ENCODE measurements at regions not wholly inside any gene's neighbourhood (a gene's known extent, or its start where the extent isn't known, plus 50 kb on each side); places are given as distances from the start of the nearest gene placed in this dataset.

DNA sequence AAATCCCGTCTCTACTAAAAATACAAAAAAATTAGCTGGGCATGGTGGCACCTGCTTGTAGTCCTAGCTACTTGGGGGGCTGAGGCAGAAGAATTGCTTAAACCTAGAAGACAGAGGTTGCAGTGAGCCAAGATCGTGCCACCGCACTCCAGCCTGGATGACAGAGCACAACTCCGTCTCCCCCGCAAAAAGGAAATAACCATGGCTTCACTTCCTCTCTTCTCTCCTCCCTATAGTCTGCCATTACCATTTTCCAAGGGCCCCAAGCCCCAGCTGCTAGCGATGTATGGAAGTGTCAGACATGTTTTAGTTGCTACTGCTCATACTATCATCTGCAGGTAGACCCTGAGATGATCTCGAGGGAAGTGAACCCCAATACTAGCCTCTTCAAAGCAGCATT, 177.3 kb upstream of the FAM9B start:
- intact Hi-C loops (cut with DNase I) = no loop called here
- no peaks in the 10 kb centered on the region for H3K36me3 ChIP-seq
- no peaks in the 10 kb centered on the region for H3K27me3 ChIP-seq
- TF ChIP-seq POLR2AphosphoS5 (IDR thresholded peaks at IDR 0.05) (no peak), POLR2A (IDR thresholded peaks at IDR 0.05) (no peak), EP300 (IDR thresholded peaks at IDR 0.05) (no peak)
- TF ChIP-seq, protein P1, sequence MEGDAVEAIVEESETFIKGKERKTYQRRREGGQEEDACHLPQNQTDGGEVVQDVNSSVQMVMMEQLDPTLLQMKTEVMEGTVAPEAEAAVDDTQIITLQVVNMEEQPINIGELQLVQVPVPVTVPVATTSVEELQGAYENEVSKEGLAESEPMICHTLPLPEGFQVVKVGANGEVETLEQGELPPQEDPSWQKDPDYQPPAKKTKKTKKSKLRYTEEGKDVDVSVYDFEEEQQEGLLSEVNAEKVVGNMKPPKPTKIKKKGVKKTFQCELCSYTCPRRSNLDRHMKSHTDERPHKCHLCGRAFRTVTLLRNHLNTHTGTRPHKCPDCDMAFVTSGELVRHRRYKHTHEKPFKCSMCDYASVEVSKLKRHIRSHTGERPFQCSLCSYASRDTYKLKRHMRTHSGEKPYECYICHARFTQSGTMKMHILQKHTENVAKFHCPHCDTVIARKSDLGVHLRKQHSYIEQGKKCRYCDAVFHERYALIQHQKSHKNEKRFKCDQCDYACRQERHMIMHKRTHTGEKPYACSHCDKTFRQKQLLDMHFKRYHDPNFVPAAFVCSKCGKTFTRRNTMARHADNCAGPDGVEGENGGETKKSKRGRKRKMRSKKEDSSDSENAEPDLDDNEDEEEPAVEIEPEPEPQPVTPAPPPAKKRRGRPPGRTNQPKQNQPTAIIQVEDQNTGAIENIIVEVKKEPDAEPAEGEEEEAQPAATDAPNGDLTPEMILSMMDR (IDR thresholded peaks at IDR 0.05) = no peak
- no peak for DNase-seq
- 92 to 93% methylated on average over 7 of the region's 7 CpGs for WGBS, 2 donors
- H3K4me1 ChIP-seq = no peaks in the 10 kb centered on the region
- no peaks in the 10 kb centered on the region for H3K9me3 ChIP-seq
- H3K27ac ChIP-seq = no peak overlapping the region
- H3K4me3 ChIP-seq = no peak overlapping the region

- H3K4me3 ChIP-seq = no peak overlapping the region
- TF ChIP-seq POLR2A (IDR thresholded peaks at IDR 0.05) (no peak), POLR2AphosphoS5 (IDR thresholded peaks at IDR 0.05) (peak; percentile 44 to 75 (median 67)), EP300 (IDR thresholded peaks at IDR 0.05) (peak in 1 of 4 donors; percentile 47)
- TF ChIP-seq, protein P1 (IDR thresholded peaks at IDR 0.05) = no peak
- H3K36me3 ChIP-seq = no peaks in the 10 kb centered on the region
- H3K27ac ChIP-seq = peak overlapping the region in 2 of 4 donors; percentile 23 to 29
- WGBS, 2 donors = 71% methylated on average over 5 of the region's 5 CpGs
- intact Hi-C loops (cut with DNase I) = loop anchor here (10.0 kb wide), 1 partner anchor 123 kb away; no protein-coding TSS in a partner anchor
- H3K9me3 ChIP-seq = no peaks in the 10 kb centered on the region
- H3K27me3 ChIP-seq = no peaks in the 10 kb centered on the region
- peaks cover 0 to 9% (median 0%) of the 10 kb centered on the region in 4 donors for H3K4me1 ChIP-seq
- DNase-seq = no peak
Observed at GRCh38 chrX:9221781-9222180, 187.9 kb upstream of the FAM9B start.

- peaks cover 0 to 9% (median 0%) of the 10 kb centered on the region in 4 donors for H3K4me1 ChIP-seq
- intact Hi-C loops (cut with DNase I) = loop anchor here (10.0 kb wide), 1 partner anchor 123 kb away; no protein-coding TSS in a partner anchor
- WGBS, 2 donors = 66 to 69% methylated on average over 9 of the region's 9 CpGs
- H3K4me3 ChIP-seq = no peak overlapping the region
- no peak for DNase-seq
- TF ChIP-seq POLR2AphosphoS5 (IDR thresholded peaks at IDR 0.05) (no peak), EP300 (IDR thresholded peaks at IDR 0.05) (no peak), POLR2A (IDR thresholded peaks at IDR 0.05) (no peak)
- TF ChIP-seq, protein P1 (IDR thresholded peaks at IDR 0.05) = no peak
- no peaks in the 10 kb centered on the region for H3K9me3 ChIP-seq
- no peaks in the 10 kb centered on the region for H3K27me3 ChIP-seq
- no peak overlapping the region for H3K27ac ChIP-seq
- H3K36me3 ChIP-seq = no peaks in the 10 kb centered on the region
Observed at GRCh38 chrX:9222299-9222698, 188.4 kb upstream of the FAM9B start.

DNA sequence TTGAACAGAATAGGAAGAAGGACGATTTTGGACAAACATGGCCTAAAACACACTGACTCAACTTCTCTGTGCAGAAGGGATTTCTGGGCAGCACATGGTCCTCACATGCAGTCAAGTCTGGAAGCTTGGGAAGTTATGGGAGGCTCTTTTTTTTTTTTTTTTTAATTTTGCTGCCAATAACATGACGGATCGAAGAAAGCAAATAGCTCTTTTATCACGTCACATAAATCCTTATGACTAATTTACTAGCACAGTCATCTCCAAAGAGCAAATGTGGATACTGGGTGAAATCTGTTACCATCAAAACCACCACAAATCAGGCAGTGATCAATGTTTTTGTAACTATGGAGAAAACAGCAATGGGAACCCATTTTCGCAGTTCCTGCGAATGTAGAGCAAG, 193.3 kb upstream of the FAM9B start:
- Histone ChIP-seq H3K4me3 (no peak overlapping the region), H3K4me1 (peaks cover 0 to 6% (median 0%) of the 10 kb centered on the region in 4 donors), H3K27me3 (no peaks in the 10 kb centered on the region), H3K27ac (no peak overlapping the region), H3K36me3 (no peaks in the 10 kb centered on the region), H3K9me3 (no peaks in the 10 kb centered on the region)
- 74 to 89% methylated on average over 6 of the region's 6 CpGs for WGBS, 2 donors
- TF ChIP-seq POLR2A (IDR thresholded peaks at IDR 0.05) (no peak), POLR2AphosphoS5 (IDR thresholded peaks at IDR 0.05) (no peak), EP300 (IDR thresholded peaks at IDR 0.05) (no peak)
- TF ChIP-seq, protein P1 (IDR thresholded peaks at IDR 0.05) = no peak
- intact Hi-C loops (cut with DNase I) = loop anchor here (10.0 kb wide), 1 partner anchor 118 kb away; no protein-coding TSS in a partner anchor
- no peak for DNase-seq

DNA sequence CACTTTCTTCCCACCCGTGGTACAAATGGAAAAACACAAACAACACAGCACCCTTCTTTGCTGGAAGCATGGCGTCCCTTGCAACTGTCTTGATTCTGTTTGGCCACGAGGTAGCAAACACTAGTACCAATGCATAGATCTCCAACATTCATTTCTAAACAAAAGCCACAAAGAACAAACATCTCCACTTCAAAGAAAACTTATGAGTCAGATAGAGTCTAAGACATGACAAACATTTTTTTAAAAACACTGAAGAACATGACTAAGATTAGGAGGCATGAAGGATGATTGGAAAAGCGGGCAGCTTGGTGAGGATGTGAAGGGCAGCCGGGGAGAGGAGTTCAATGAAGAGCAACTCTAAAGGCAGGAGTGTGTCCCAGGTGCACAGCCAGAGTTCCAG, 197.6 kb upstream of the FAM9B start:
- no peak overlapping the region for H3K27ac ChIP-seq
- 73 to 77% methylated on average over 5 of the region's 5 CpGs for WGBS, 2 donors
- H3K27me3 ChIP-seq = no peaks in the 10 kb centered on the region
- TF ChIP-seq EP300 (IDR thresholded peaks at IDR 0.05) (no peak), POLR2AphosphoS5 (IDR thresholded peaks at IDR 0.05) (no peak), POLR2A (IDR thresholded peaks at IDR 0.05) (no peak)
- TF ChIP-seq, protein P1 (IDR thresholded peaks at IDR 0.05) = no peak
- H3K4me1 ChIP-seq = no peaks in the 10 kb centered on the region
- no peak for DNase-seq
- intact Hi-C loops (cut with DNase I) = no loop called here
- H3K4me3 ChIP-seq = no peak overlapping the region
- H3K36me3 ChIP-seq = no peaks in the 10 kb centered on the region
- no peaks in the 10 kb centered on the region for H3K9me3 ChIP-seq
